H1 (cell line): ENCODE measurements at regions not wholly inside any gene's neighbourhood (a gene's known extent, or its start where the extent isn't known, plus 50 kb on each side); places are given as distances from the start of the nearest gene placed in this dataset.

Experiments
- SP1 ChIP-seq: IDR thresholded peaks from 2 replicates; pipeline ENCODE4 v1.6.1; 2011; ENCODE audit warnings: low read depth, low read length
- TF ChIP-seq, protein P1 (sequence below): IDR thresholded peaks from 2 replicates; pipeline ENCODE4 v1.6.1; 2012; ENCODE audit warnings: low read length, inconsistent platforms

DNA sequence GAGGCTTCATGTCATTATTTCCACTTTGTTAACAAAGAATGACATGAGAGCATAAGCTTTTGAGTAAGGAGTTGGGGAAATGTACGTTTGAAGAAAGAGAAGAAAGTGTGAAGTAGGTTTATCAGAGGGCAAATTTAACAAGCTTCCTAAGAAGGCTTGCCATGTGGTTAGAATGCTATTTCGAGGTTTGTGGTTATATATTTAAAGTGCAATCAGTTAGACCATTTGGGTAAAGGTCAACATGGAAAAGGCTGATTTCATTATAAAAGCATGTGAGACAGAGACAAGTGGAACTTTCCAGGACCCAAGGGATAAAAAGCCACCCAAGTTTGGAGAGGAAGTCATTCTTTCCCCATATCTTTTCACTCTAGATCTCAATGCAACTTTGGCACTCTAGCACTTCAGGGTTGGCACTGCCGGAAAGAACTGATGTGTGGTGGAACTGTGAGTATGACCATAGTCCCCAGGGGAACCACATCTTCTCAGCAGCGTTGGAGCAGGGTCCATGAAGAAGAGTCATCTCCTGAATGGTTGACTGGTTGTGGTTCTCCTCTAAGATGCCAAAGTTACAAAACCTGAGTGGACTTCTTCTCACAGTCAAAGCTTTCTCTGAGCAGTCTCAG lies 529.9 kb downstream of the MID1IP1 start (continued):
- TF ChIP-seq, protein P1, sequence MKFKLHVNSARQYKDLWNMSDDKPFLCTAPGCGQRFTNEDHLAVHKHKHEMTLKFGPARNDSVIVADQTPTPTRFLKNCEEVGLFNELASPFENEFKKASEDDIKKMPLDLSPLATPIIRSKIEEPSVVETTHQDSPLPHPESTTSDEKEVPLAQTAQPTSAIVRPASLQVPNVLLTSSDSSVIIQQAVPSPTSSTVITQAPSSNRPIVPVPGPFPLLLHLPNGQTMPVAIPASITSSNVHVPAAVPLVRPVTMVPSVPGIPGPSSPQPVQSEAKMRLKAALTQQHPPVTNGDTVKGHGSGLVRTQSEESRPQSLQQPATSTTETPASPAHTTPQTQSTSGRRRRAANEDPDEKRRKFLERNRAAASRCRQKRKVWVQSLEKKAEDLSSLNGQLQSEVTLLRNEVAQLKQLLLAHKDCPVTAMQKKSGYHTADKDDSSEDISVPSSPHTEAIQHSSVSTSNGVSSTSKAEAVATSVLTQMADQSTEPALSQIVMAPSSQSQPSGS = no peak
- no peak for TF ChIP-seq SP1
